8988T (cell line): ENCODE measurements at regions not wholly inside any gene's neighbourhood (a gene's known extent, or its start where the extent isn't known, plus 50 kb on each side); places are given as distances from the start of the nearest gene placed in this dataset.
"Not testable (repeated sequence)": the region's sequence is repeated elsewhere in the genome, so short reads cannot be mapped to it uniquely, and the experiment has no call there.

Source experiments
- DNase-seq: peaks from one replicate; pipeline ENCODE4 v3.0.0; 2011

GRCh38 chr18:70535041-70535440, 246.2 kb downstream of the SOCS6 start:
- no peak for DNase-seq

- not testable (repeated sequence) for DNase-seq
Observed at GRCh38 chr18:70525322-70525721, 236.5 kb downstream of the SOCS6 start.

- DNase-seq: no peak
Observed at GRCh38 chr18:70523792-70524182, 234.9 kb downstream of the SOCS6 start.

GRCh38 chr18:70523035-70523791, 234.4 kb downstream of the SOCS6 start:
- DNase-seq: no peak

GRCh38 chr18:70522183-70522680, 233.4 kb downstream of the SOCS6 start:
- DNase-seq: no peak

GRCh38 chr18:70520867-70521266, 232.0 kb downstream of the SOCS6 start:
- no peak for DNase-seq

GRCh38 chr18:70513502-70514171, 224.8 kb downstream of the SOCS6 start:
- no peak for DNase-seq

- DNase-seq: no peak
Observed at GRCh38 chr18:70507970-70508369, 219.1 kb downstream of the SOCS6 start.

GRCh38 chr18:70506511-70506910, 217.7 kb downstream of the SOCS6 start:
- no peak for DNase-seq

GRCh38 chr18:70503060-70503459, 214.2 kb downstream of the SOCS6 start:
- no peak for DNase-seq

- no peak for DNase-seq
Observed at GRCh38 chr18:70501358-70501757, 212.5 kb downstream of the SOCS6 start.

- no peak for DNase-seq
Observed at GRCh38 chr18:70500748-70501147, 211.9 kb downstream of the SOCS6 start.

GRCh38 chr18:70499218-70499691, 210.4 kb downstream of the SOCS6 start:
- no peak for DNase-seq

GRCh38 chr18:70496353-70497294, 207.8 kb downstream of the SOCS6 start:
- no peak for DNase-seq

- DNase-seq: no peak
Observed at GRCh38 chr18:70494524-70494923, 205.7 kb downstream of the SOCS6 start.

- DNase-seq: no peak
Observed at GRCh38 chr18:70493461-70493860, 204.6 kb downstream of the SOCS6 start.

GRCh38 chr18:70491734-70492348, 203.0 kb downstream of the SOCS6 start:
- no peak for DNase-seq

GRCh38 chr18:70489986-70490933, 201.4 kb downstream of the SOCS6 start:
- DNase-seq: no peak

- no peak for DNase-seq
Observed at GRCh38 chr18:70489571-70489970, 200.7 kb downstream of the SOCS6 start.

GRCh38 chr18:70469916-70470315, 181.1 kb downstream of the SOCS6 start:
- DNase-seq: no peak

GRCh38 chr18:70468861-70469547, 180.2 kb downstream of the SOCS6 start:
- no peak for DNase-seq
